Adipocyte (in vitro differentiated cells): ENCODE measurements at regions not wholly inside any gene's neighbourhood (a gene's known extent, or its start where the extent isn't known, plus 50 kb on each side); places are given as distances from the start of the nearest gene placed in this dataset.

ENCODE experiments used
- DNase-seq: peaks from one replicate; pipeline ENCODE4 v3.0.0-alpha.2; 2015; ENCODE audit warnings: low read depth
- H3K27me3 ChIP-seq: replicated peaks from 2 replicates; pipeline ENCODE4 v1.7.0; 2013; ENCODE audit warnings: mild to moderate bottlenecking, low read length, moderate library complexity; ENCODE audit not compliant: control insufficient read depth, insufficient read depth
- H3K36me3 ChIP-seq: 2 replicates; pipeline ENCODE4 v1.7.0; 2013; ENCODE audit warnings: low read length, mild to moderate bottlenecking, moderate library complexity; ENCODE audit not compliant: control insufficient read depth, insufficient read depth, severe bottlenecking
- H3K4me1 ChIP-seq: 2 replicates; pipeline ENCODE4 v1.7.0; 2013; ENCODE audit warnings: mild to moderate bottlenecking, low read length, moderate library complexity; ENCODE audit not compliant: control insufficient read depth, insufficient read depth
- H3K4me3 ChIP-seq: 2 replicates; pipeline ENCODE4 v1.7.0; 2013; ENCODE audit warnings: mild to moderate bottlenecking, low read length, moderate library complexity
- H3K9ac ChIP-seq: 2 replicates; pipeline ENCODE4 v1.7.0; 2013; ENCODE audit warnings: mild to moderate bottlenecking, low read length, moderate library complexity
- H3K9me3 ChIP-seq: 2 replicates; pipeline ENCODE4 v1.7.0; 2013; ENCODE audit warnings: mild to moderate bottlenecking, low read length, moderate library complexity; ENCODE audit not compliant: control insufficient read depth

- Histone ChIP-seq H3K9me3 (no peaks in the 10 kb centered on the region), H3K4me3 (no peak overlapping the region), H3K9ac (no peak overlapping the region), H3K27me3 (no peaks in the 10 kb centered on the region), H3K4me1 (no peaks in the 10 kb centered on the region), H3K36me3 (no peaks in the 10 kb centered on the region)
- DNase-seq = no peak
These were observed 128.7 kb upstream of the SEMA6A start for GRCh38 chr5:116703328-116703727.

- no peak overlapping the region for H3K4me3 ChIP-seq
- no peak overlapping the region for H3K9ac ChIP-seq
- no peaks in the 10 kb centered on the region for H3K27me3 ChIP-seq
- no peak for DNase-seq
- no peaks in the 10 kb centered on the region for H3K4me1 ChIP-seq
- no peaks in the 10 kb centered on the region for H3K36me3 ChIP-seq
- no peaks in the 10 kb centered on the region for H3K9me3 ChIP-seq
These were observed 128.2 kb upstream of the SEMA6A start for GRCh38 chr5:116702776-116703175.

GRCh38 chr5:116699332-116699731, 124.7 kb upstream of the SEMA6A start:
- Histone ChIP-seq H3K9me3 (no peaks in the 10 kb centered on the region), H3K4me3 (no peak overlapping the region), H3K27me3 (no peaks in the 10 kb centered on the region), H3K36me3 (no peaks in the 10 kb centered on the region), H3K4me1 (peaks cover 13% of the 10 kb centered on the region), H3K9ac (no peak overlapping the region)
- DNase-seq = no peak

GRCh38 chr5:116696366-116696765, 121.7 kb upstream of the SEMA6A start:
- Histone ChIP-seq H3K9me3 (no peaks in the 10 kb centered on the region), H3K4me1 (peaks cover 13% of the 10 kb centered on the region), H3K9ac (no peak overlapping the region), H3K4me3 (no peak overlapping the region), H3K36me3 (no peaks in the 10 kb centered on the region), H3K27me3 (no peaks in the 10 kb centered on the region)
- no peak for DNase-seq

- no peak for DNase-seq
- Histone ChIP-seq H3K9ac (no peak overlapping the region), H3K27me3 (no peaks in the 10 kb centered on the region), H3K36me3 (no peaks in the 10 kb centered on the region), H3K9me3 (no peaks in the 10 kb centered on the region), H3K4me1 (peaks cover 13% of the 10 kb centered on the region), H3K4me3 (no peak overlapping the region)
These were observed 121.1 kb upstream of the SEMA6A start for GRCh38 chr5:116695681-116696080.

- DNase-seq = no peak
- Histone ChIP-seq H3K9ac (no peak overlapping the region), H3K4me1 (no peaks in the 10 kb centered on the region), H3K27me3 (no peaks in the 10 kb centered on the region), H3K36me3 (no peaks in the 10 kb centered on the region), H3K4me3 (no peak overlapping the region), H3K9me3 (no peaks in the 10 kb centered on the region)
These were observed 111.8 kb upstream of the SEMA6A start for GRCh38 chr5:116686438-116686837.

- no peak overlapping the region for H3K4me3 ChIP-seq
- H3K4me1 ChIP-seq = no peaks in the 10 kb centered on the region
- no peaks in the 10 kb centered on the region for H3K9me3 ChIP-seq
- H3K36me3 ChIP-seq = no peaks in the 10 kb centered on the region
- no peak overlapping the region for H3K9ac ChIP-seq
- no peak for DNase-seq
- H3K27me3 ChIP-seq = no peaks in the 10 kb centered on the region
These were observed 111.3 kb upstream of the SEMA6A start for GRCh38 chr5:116685931-116686330.

- no peak overlapping the region for H3K9ac ChIP-seq
- no peaks in the 10 kb centered on the region for H3K4me1 ChIP-seq
- H3K27me3 ChIP-seq = no peaks in the 10 kb centered on the region
- DNase-seq = no peak
- no peaks in the 10 kb centered on the region for H3K36me3 ChIP-seq
- no peaks in the 10 kb centered on the region for H3K9me3 ChIP-seq
- no peak overlapping the region for H3K4me3 ChIP-seq
These were observed 110.4 kb upstream of the SEMA6A start for GRCh38 chr5:116685069-116685468.

- H3K4me3 ChIP-seq = no peak overlapping the region
- H3K27me3 ChIP-seq = no peaks in the 10 kb centered on the region
- H3K36me3 ChIP-seq = no peaks in the 10 kb centered on the region
- DNase-seq = no peak
- no peak overlapping the region for H3K9ac ChIP-seq
- no peaks in the 10 kb centered on the region for H3K4me1 ChIP-seq
- H3K9me3 ChIP-seq = no peaks in the 10 kb centered on the region
These were observed 106.9 kb upstream of the SEMA6A start for GRCh38 chr5:116681334-116682013.

- no peaks in the 10 kb centered on the region for H3K27me3 ChIP-seq
- H3K9ac ChIP-seq = no peak overlapping the region
- no peaks in the 10 kb centered on the region for H3K4me1 ChIP-seq
- no peak for DNase-seq
- H3K9me3 ChIP-seq = no peaks in the 10 kb centered on the region
- H3K4me3 ChIP-seq = no peak overlapping the region
- H3K36me3 ChIP-seq = no peaks in the 10 kb centered on the region
These were observed 100.9 kb upstream of the SEMA6A start for GRCh38 chr5:116675626-116675910.

- Histone ChIP-seq H3K9ac (no peak overlapping the region), H3K4me1 (no peaks in the 10 kb centered on the region), H3K36me3 (no peaks in the 10 kb centered on the region), H3K9me3 (no peaks in the 10 kb centered on the region), H3K4me3 (no peak overlapping the region), H3K27me3 (no peaks in the 10 kb centered on the region)
- no peak for DNase-seq
These were observed 100.4 kb upstream of the SEMA6A start for GRCh38 chr5:116674881-116675625.

GRCh38 chr5:116673453-116673852, 98.8 kb upstream of the SEMA6A start:
- no peak overlapping the region for H3K9ac ChIP-seq
- DNase-seq = no peak
- H3K27me3 ChIP-seq = no peaks in the 10 kb centered on the region
- H3K4me1 ChIP-seq = no peaks in the 10 kb centered on the region
- no peaks in the 10 kb centered on the region for H3K36me3 ChIP-seq
- H3K4me3 ChIP-seq = no peak overlapping the region
- no peaks in the 10 kb centered on the region for H3K9me3 ChIP-seq
